ENCODE measurements at regions not wholly inside any gene's neighbourhood (a gene's known extent, or its start where the extent isn't known, plus 50 kb on each side); places are given as distances from the start of the nearest gene placed in this dataset.

DNA sequence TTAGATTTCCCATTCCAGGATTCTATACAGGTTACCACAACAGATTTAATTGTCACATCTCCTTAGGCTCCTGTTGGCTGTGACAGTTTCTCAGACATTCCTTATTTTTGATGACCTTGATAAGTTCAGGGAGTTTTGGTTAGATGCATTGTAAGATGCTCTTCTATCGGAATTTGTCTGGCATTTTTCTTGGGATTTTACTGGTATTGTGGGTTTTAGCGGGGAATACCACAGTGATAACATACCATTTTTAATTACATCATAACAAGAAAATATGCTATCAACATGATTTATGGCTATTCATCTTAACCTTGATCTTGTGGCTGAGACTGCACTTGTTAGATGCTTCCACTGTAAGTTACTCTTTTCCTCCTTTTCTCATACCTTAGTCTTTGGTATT lies 217.5 kb upstream of the PPFIA2 start:
- no peaks in the 10 kb centered on the region for H3K4me1 ChIP-seq
- H3K36me3 ChIP-seq: no peaks in the 10 kb centered on the region
- TF ChIP-seq POLR2A (IDR thresholded peaks at IDR 0.05): no peak
- TF ChIP-seq, protein P1, sequence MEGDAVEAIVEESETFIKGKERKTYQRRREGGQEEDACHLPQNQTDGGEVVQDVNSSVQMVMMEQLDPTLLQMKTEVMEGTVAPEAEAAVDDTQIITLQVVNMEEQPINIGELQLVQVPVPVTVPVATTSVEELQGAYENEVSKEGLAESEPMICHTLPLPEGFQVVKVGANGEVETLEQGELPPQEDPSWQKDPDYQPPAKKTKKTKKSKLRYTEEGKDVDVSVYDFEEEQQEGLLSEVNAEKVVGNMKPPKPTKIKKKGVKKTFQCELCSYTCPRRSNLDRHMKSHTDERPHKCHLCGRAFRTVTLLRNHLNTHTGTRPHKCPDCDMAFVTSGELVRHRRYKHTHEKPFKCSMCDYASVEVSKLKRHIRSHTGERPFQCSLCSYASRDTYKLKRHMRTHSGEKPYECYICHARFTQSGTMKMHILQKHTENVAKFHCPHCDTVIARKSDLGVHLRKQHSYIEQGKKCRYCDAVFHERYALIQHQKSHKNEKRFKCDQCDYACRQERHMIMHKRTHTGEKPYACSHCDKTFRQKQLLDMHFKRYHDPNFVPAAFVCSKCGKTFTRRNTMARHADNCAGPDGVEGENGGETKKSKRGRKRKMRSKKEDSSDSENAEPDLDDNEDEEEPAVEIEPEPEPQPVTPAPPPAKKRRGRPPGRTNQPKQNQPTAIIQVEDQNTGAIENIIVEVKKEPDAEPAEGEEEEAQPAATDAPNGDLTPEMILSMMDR (IDR thresholded peaks at IDR 0.05): no peak
- no peaks in the 10 kb centered on the region for H3K9me3 ChIP-seq
- 60% methylated on average over 2 of the region's 2 CpGs for WGBS (ENCODE audit: insufficient coverage, low coverage, low lambda C conversion rate, missing lambda C conversion rate)
- no peaks in the 10 kb centered on the region for H3K27me3 ChIP-seq
- H3K4me3 ChIP-seq: no peak overlapping the region
- H3K27ac ChIP-seq: no peak overlapping the region
- ATAC-seq (no peak), DNase-seq (no peak)
- intact Hi-C loops (cut with DNase I): no loop called here

DNA sequence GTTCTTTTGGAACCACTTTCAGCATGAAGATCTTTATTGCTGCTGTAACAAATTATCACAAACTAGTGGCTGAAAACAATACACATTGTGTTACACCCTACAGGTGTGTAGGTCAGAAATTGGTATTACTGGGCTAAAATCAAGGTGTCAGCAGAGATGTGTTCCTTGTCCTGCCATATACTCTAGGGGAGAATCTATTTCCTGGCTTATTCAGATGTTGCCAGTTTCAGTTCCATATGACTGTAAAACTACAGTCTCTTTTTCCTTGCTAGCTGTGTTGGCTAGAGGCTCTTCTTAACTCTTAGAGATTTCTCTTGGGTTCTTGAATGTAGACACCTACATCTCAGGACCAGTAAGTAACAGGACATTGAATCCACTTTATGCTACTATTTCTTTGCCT lies 215.6 kb upstream of the PPFIA2 start:
- Histone ChIP-seq H3K27ac (no peak overlapping the region), H3K9me3 (no peaks in the 10 kb centered on the region), H3K4me3 (no peak overlapping the region), H3K36me3 (no peaks in the 10 kb centered on the region), H3K27me3 (no peaks in the 10 kb centered on the region), H3K4me1 (no peaks in the 10 kb centered on the region)
- no peak for DNase-seq
- intact Hi-C loops (cut with DNase I): no loop called here
- no peak for TF ChIP-seq POLR2A (IDR thresholded peaks at IDR 0.05)
- TF ChIP-seq, protein P1 (IDR thresholded peaks at IDR 0.05): no peak
- no peak for ATAC-seq

GRCh38 chr12:81968421-81968820 lies 209.3 kb upstream of the PPFIA2 start:
- Histone ChIP-seq H3K9me3 (no peaks in the 10 kb centered on the region), H3K4me1 (no peaks in the 10 kb centered on the region), H3K27me3 (no peaks in the 10 kb centered on the region), H3K27ac (no peak overlapping the region), H3K4me3 (no peak overlapping the region), H3K36me3 (no peaks in the 10 kb centered on the region)
- intact Hi-C loops (cut with DNase I): no loop called here
- 63% methylated on average over 5 of the region's 5 CpGs for WGBS (ENCODE audit: insufficient coverage, low coverage, low lambda C conversion rate, missing lambda C conversion rate)
- ATAC-seq (no peak), DNase-seq (no peak)
- TF ChIP-seq, protein P1 (IDR thresholded peaks at IDR 0.05): no peak
- no peak for TF ChIP-seq POLR2A (IDR thresholded peaks at IDR 0.05)

DNA sequence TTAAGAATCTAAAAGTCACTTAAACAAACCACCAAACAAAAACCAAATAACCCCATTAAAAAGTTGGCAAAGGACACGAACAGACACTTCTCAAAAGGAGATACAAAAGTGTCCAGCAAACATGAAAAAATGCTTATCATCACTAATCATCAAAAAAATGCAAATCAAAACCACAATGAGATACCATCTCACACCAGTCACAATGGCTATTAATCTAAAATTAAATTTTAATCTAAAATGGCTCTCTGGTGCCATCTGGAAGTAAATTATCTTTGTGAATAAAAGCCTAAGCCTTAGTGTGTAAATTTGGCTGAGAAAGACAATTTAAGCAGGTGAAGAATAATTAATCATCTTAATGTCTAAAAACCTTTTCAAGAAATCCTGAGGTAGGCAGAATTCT lies 204.5 kb upstream of the PPFIA2 start:
- ATAC-seq (no peak), DNase-seq (no peak)
- no peak for TF ChIP-seq POLR2A (IDR thresholded peaks at IDR 0.05)
- TF ChIP-seq, protein P1 (IDR thresholded peaks at IDR 0.05): no peak

GRCh38 chr12:81963026-81963425 lies 203.9 kb upstream of the PPFIA2 start:
- Histone ChIP-seq H3K27me3 (no peaks in the 10 kb centered on the region), H3K9me3 (no peaks in the 10 kb centered on the region), H3K4me1 (no peaks in the 10 kb centered on the region), H3K27ac (no peak overlapping the region), H3K36me3 (no peaks in the 10 kb centered on the region), H3K4me3 (no peak overlapping the region)
- WGBS (ENCODE audit: insufficient coverage, low coverage, low lambda C conversion rate, missing lambda C conversion rate): 56% methylated on average over 7 of the region's 7 CpGs
- TF ChIP-seq, protein P1 (IDR thresholded peaks at IDR 0.05): no peak
- no peak for TF ChIP-seq POLR2A (IDR thresholded peaks at IDR 0.05)
- ATAC-seq (no peak), DNase-seq (no peak)
- intact Hi-C loops (cut with DNase I): no loop called here

More for the DNA sequence above, 204.5 kb upstream of the PPFIA2 start:
- H3K36me3 ChIP-seq: no peaks in the 10 kb centered on the region
- no peaks in the 10 kb centered on the region for H3K9me3 ChIP-seq
- no peak overlapping the region for H3K27ac ChIP-seq
- no peak overlapping the region for H3K4me3 ChIP-seq
- 13% methylated on average over 1 of the region's 1 CpG for WGBS (ENCODE audit: insufficient coverage, low coverage, low lambda C conversion rate, missing lambda C conversion rate)
- intact Hi-C loops (cut with DNase I): no loop called here
- no peaks in the 10 kb centered on the region for H3K4me1 ChIP-seq
- no peaks in the 10 kb centered on the region for H3K27me3 ChIP-seq
